ENCODE measurements at regions not wholly inside any gene's neighbourhood (a gene's known extent, or its start where the extent isn't known, plus 50 kb on each side); places are given as distances from the start of the nearest gene placed in this dataset.
"Not testable (repeated sequence)": the region's sequence is repeated elsewhere in the genome, so short reads cannot be mapped to it uniquely, and the experiment has no call there.

- no peaks in the 10 kb centered on the region for H3K27me3 Mint-ChIP-seq
- no peaks in the 10 kb centered on the region for H3K9me3 Mint-ChIP-seq
- ChIA-PET CTCF (interaction anchor here (1.2 kb wide), 1 partner anchor 96 kb away, joined by 3 read pairs; no protein-coding TSS in a partner anchor), POLR2A (no interaction called here)
- H3K4me3 Mint-ChIP-seq, result no peak overlapping the region
- no peak for DNase-seq
- intact Hi-C loops (cut with micrococcal nuclease), result no loop called here
- no peaks in the 10 kb centered on the region for H3K4me1 Mint-ChIP-seq (ENCODE audit: low read depth)
- no peak overlapping the region for H3K27ac Mint-ChIP-seq
- H3K36me3 Mint-ChIP-seq, result no peaks in the 10 kb centered on the region
These were observed 500.6 kb downstream of the EBF1 start for GRCh38 chr5:158599157-158599556.

- H3K36me3 Mint-ChIP-seq, result no peaks in the 10 kb centered on the region
- no peaks in the 10 kb centered on the region for H3K27me3 Mint-ChIP-seq
- ChIA-PET CTCF (no interaction called here), POLR2A (no interaction called here)
- intact Hi-C loops (cut with micrococcal nuclease), result no loop called here
- no peaks in the 10 kb centered on the region for H3K4me1 Mint-ChIP-seq (ENCODE audit: low read depth)
- H3K4me3 Mint-ChIP-seq, result no peak overlapping the region
- no peaks in the 10 kb centered on the region for H3K9me3 Mint-ChIP-seq
- no peak for DNase-seq
- no peak overlapping the region for H3K27ac Mint-ChIP-seq
These were observed 505.0 kb downstream of the EBF1 start for GRCh38 chr5:158594595-158595242.

GRCh38 chr5:158593925-158594324, 505.8 kb downstream of the EBF1 start:
- H3K4me3 Mint-ChIP-seq, result no peak overlapping the region
- H3K27ac Mint-ChIP-seq, result no peak overlapping the region
- H3K4me1 Mint-ChIP-seq (ENCODE audit: low read depth), result no peaks in the 10 kb centered on the region
- no peaks in the 10 kb centered on the region for H3K36me3 Mint-ChIP-seq
- POLR2A ChIA-PET, result no interaction called here
- DNase-seq, result no peak
- no peaks in the 10 kb centered on the region for H3K9me3 Mint-ChIP-seq
- intact Hi-C loops (cut with micrococcal nuclease), result no loop called here
- no peaks in the 10 kb centered on the region for H3K27me3 Mint-ChIP-seq
- CTCF ChIA-PET, result no interaction called here

GRCh38 chr5:158591301-158591863, 508.3 kb downstream of the EBF1 start:
- intact Hi-C loops (cut with micrococcal nuclease), result no loop called here
- Mint-ChIP-seq H3K27ac (no peak overlapping the region), H3K4me1 (ENCODE audit: low read depth) (no peaks in the 10 kb centered on the region), H3K4me3 (no peak overlapping the region), H3K9me3 (no peaks in the 10 kb centered on the region), H3K27me3 (no peaks in the 10 kb centered on the region), H3K36me3 (no peaks in the 10 kb centered on the region)
- DNase-seq, result no peak
- ChIA-PET CTCF (interaction anchor here (0.7 kb wide), 1 partner anchor 966 kb away, joined by 3 read pairs; no protein-coding TSS in a partner anchor), POLR2A (no interaction called here)

GRCh38 chr5:158590746-158591300, 508.9 kb downstream of the EBF1 start:
- H3K36me3 Mint-ChIP-seq, result no peaks in the 10 kb centered on the region
- ChIA-PET POLR2A (no interaction called here), CTCF (no interaction called here)
- H3K27ac Mint-ChIP-seq, result no peak overlapping the region
- no peaks in the 10 kb centered on the region for H3K27me3 Mint-ChIP-seq
- no peak for DNase-seq
- H3K4me3 Mint-ChIP-seq, result no peak overlapping the region
- intact Hi-C loops (cut with micrococcal nuclease), result no loop called here
- no peaks in the 10 kb centered on the region for H3K4me1 Mint-ChIP-seq (ENCODE audit: low read depth)
- no peaks in the 10 kb centered on the region for H3K9me3 Mint-ChIP-seq

- no peak overlapping the region for H3K27ac Mint-ChIP-seq
- no peak for DNase-seq
- H3K4me3 Mint-ChIP-seq, result no peak overlapping the region
- intact Hi-C loops (cut with micrococcal nuclease), result no loop called here
- ChIA-PET POLR2A (no interaction called here), CTCF (no interaction called here)
- H3K9me3 Mint-ChIP-seq, result peaks cover 5% of the 10 kb centered on the region
- H3K36me3 Mint-ChIP-seq, result no peaks in the 10 kb centered on the region
- H3K27me3 Mint-ChIP-seq, result no peaks in the 10 kb centered on the region
- H3K4me1 Mint-ChIP-seq (ENCODE audit: low read depth), result no peaks in the 10 kb centered on the region
These were observed 509.8 kb downstream of the EBF1 start for GRCh38 chr5:158589939-158590338.

- Mint-ChIP-seq H3K4me1 (ENCODE audit: low read depth) (no peaks in the 10 kb centered on the region), H3K27me3 (no peaks in the 10 kb centered on the region), H3K4me3 (no peak overlapping the region), H3K36me3 (no peaks in the 10 kb centered on the region), H3K27ac (no peak overlapping the region), H3K9me3 (peaks cover 8% of the 10 kb centered on the region)
- intact Hi-C loops (cut with micrococcal nuclease), result no loop called here
- ChIA-PET POLR2A (no interaction called here), CTCF (interaction anchor here (1.6 kb wide), 1 partner anchor 107 kb away, joined by 5 read pairs; no protein-coding TSS in a partner anchor)
- no peak for DNase-seq
These were observed 511.1 kb downstream of the EBF1 start for GRCh38 chr5:158588617-158589016.

GRCh38 chr5:158586054-158586453, 513.7 kb downstream of the EBF1 start:
- DNase-seq, result no peak
- no peaks in the 10 kb centered on the region for H3K36me3 Mint-ChIP-seq
- peaks cover 10% of the 10 kb centered on the region for H3K9me3 Mint-ChIP-seq
- H3K27me3 Mint-ChIP-seq, result no peaks in the 10 kb centered on the region
- ChIA-PET CTCF (no interaction called here), POLR2A (no interaction called here)
- no peak overlapping the region for H3K27ac Mint-ChIP-seq
- no peaks in the 10 kb centered on the region for H3K4me1 Mint-ChIP-seq (ENCODE audit: low read depth)
- intact Hi-C loops (cut with micrococcal nuclease), result no loop called here
- no peak overlapping the region for H3K4me3 Mint-ChIP-seq

- POLR2A ChIA-PET; H3K27ac Mint-ChIP-seq; intact Hi-C loops (cut with micrococcal nuclease); CTCF ChIA-PET; H3K4me1 Mint-ChIP-seq (ENCODE audit: low read depth); H3K27me3 Mint-ChIP-seq; DNase-seq; H3K36me3 Mint-ChIP-seq; H3K4me3 Mint-ChIP-seq: not testable (repeated sequence)
- peaks cover 18% of the 10 kb centered on the region for H3K9me3 Mint-ChIP-seq
These were observed 517.0 kb downstream of the EBF1 start for GRCh38 chr5:158582669-158583068.

GRCh38 chr5:158573829-158574228, 525.9 kb downstream of the EBF1 start:
- H3K4me3 Mint-ChIP-seq, result no peak overlapping the region

GRCh38 chr5:158570502-158570901, 529.2 kb downstream of the EBF1 start:
- POLR2A ChIA-PET, result no interaction called here
- CTCF ChIA-PET, result no interaction called here
- H3K4me3 Mint-ChIP-seq, result no peak overlapping the region
- no peaks in the 10 kb centered on the region for H3K9me3 Mint-ChIP-seq
- H3K36me3 Mint-ChIP-seq, result no peaks in the 10 kb centered on the region
- H3K4me1 Mint-ChIP-seq (ENCODE audit: low read depth), result no peaks in the 10 kb centered on the region
- no peak overlapping the region for H3K27ac Mint-ChIP-seq
- no peak for DNase-seq
- H3K27me3 Mint-ChIP-seq, result no peaks in the 10 kb centered on the region
- intact Hi-C loops (cut with micrococcal nuclease), result no loop called here

More at GRCh38 chr5:158573829-158574228, 525.9 kb downstream of the EBF1 start:
- Mint-ChIP-seq H3K9me3 (peaks cover 9% of the 10 kb centered on the region), H3K27me3 (no peaks in the 10 kb centered on the region), H3K4me1 (ENCODE audit: low read depth) (no peaks in the 10 kb centered on the region), H3K27ac (no peak overlapping the region), H3K36me3 (no peaks in the 10 kb centered on the region)
- CTCF ChIA-PET, result no interaction called here
- intact Hi-C loops (cut with micrococcal nuclease), result no loop called here
- POLR2A ChIA-PET, result no interaction called here
- no peak for DNase-seq

- intact Hi-C loops (cut with micrococcal nuclease), result no loop called here
- Mint-ChIP-seq H3K36me3 (no peaks in the 10 kb centered on the region), H3K27ac (no peak overlapping the region), H3K9me3 (no peaks in the 10 kb centered on the region), H3K4me3 (no peak overlapping the region), H3K27me3 (no peaks in the 10 kb centered on the region), H3K4me1 (ENCODE audit: low read depth) (no peaks in the 10 kb centered on the region)
- ChIA-PET CTCF (no interaction called here), POLR2A (no interaction called here)
- no peak for DNase-seq
These were observed 530.2 kb downstream of the EBF1 start for GRCh38 chr5:158569534-158569933.
